Liver (tissue), 3 donors: ENCODE measurements at regions not wholly inside any gene's neighbourhood (a gene's known extent, or its start where the extent isn't known, plus 50 kb on each side); places are given as distances from the start of the nearest gene placed in this dataset.

Source experiments
- TF ChIP-seq, protein P1 (sequence below): fragments of 150-350 bp; IDR thresholded peaks from 2 replicates; pipeline ENCODE4 v1.5.1; 2017; ENCODE audit warnings: improper control_type of control experiment, low read depth, low read length; ENCODE audit not compliant: missing input control
- TF ChIP-seq, protein P2 (sequence below): IDR thresholded peaks from 2 replicates; pipeline ENCODE4 v1.6.1; 2016; ENCODE audit warnings: antibody characterized with exemption
- donor health status: healthy.
- donor health status: healthy.

DNA sequence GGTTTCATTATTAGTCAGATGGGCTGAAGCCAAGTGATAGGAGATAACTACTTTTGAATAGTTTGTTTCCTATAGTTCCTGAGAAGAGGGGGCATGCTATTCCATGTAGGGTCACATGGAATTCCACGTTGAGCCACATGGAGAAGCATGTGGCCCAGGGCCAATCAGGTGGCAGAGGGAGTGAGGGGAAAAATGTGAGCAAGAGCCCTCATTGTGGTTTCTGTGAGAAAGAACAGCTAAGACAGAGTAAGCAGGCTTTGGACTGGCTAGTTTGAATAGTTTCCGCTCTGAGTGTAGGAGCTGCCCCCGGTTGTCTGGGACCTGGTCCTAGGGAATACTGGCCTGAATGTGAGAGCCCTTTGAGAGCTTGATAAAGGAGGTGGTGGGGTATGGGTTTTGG is 69.9 kb upstream of the CNTNAP4 start:
- TF ChIP-seq, protein P1, sequence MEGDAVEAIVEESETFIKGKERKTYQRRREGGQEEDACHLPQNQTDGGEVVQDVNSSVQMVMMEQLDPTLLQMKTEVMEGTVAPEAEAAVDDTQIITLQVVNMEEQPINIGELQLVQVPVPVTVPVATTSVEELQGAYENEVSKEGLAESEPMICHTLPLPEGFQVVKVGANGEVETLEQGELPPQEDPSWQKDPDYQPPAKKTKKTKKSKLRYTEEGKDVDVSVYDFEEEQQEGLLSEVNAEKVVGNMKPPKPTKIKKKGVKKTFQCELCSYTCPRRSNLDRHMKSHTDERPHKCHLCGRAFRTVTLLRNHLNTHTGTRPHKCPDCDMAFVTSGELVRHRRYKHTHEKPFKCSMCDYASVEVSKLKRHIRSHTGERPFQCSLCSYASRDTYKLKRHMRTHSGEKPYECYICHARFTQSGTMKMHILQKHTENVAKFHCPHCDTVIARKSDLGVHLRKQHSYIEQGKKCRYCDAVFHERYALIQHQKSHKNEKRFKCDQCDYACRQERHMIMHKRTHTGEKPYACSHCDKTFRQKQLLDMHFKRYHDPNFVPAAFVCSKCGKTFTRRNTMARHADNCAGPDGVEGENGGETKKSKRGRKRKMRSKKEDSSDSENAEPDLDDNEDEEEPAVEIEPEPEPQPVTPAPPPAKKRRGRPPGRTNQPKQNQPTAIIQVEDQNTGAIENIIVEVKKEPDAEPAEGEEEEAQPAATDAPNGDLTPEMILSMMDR = no peak
- TF ChIP-seq, protein P2, sequence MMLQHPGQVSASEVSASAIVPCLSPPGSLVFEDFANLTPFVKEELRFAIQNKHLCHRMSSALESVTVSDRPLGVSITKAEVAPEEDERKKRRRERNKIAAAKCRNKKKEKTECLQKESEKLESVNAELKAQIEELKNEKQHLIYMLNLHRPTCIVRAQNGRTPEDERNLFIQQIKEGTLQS = no peak
